A673 (cell line): ENCODE measurements at regions not wholly inside any gene's neighbourhood (a gene's known extent, or its start where the extent isn't known, plus 50 kb on each side); places are given as distances from the start of the nearest gene placed in this dataset.

Experiments used
- BruUV-seq: library from RNA; stranded (reverse); fragments of 400-500 nt; replicated peaks from 2 replicates; lab custom pipeline; 2021; lab: Mats Ljungman, UMichigan
- CTCF ChIA-PET: fragments of 300-600 bp; sonication (Branson Sonifier 250); formaldehyde crosslinking; loops from one replicate; lab custom pipeline; 2022; ENCODE audit warnings: antibody characterized with exemption; lab: Charles Lee
- POLR2A ChIA-PET: fragments of 300-600 bp; sonication (Branson Sonifier 250); formaldehyde crosslinking; loops from one replicate; lab custom pipeline; 2022; ENCODE audit warnings: antibody characterized with exemption; ENCODE audit not compliant: low non-redundant PET; lab: Charles Lee
- DNase-seq: peaks from one replicate; pipeline ENCODE4 v3.0.0-alpha.2; 2015; ENCODE audit warnings: low spot score
- H3K27ac ChIP-seq: fragments of 200-600 bp; sonication (generic); 2 replicates; pipeline ENCODE4 v1.5.1; 2016; ENCODE audit warnings: mixed run types, low read depth, mild to moderate bottlenecking, mixed read lengths, antibody characterized with exemption, low read length; ENCODE audit not compliant: poor library complexity, severe bottlenecking
- H3K27me3 ChIP-seq: fragments of 200-600 bp; sonication (generic); replicated peaks from 2 replicates; pipeline ENCODE4 v1.6.1; 2017; ENCODE audit warnings: mixed run types, low read depth, mild to moderate bottlenecking, mixed read lengths, antibody characterized with exemption, low read length; ENCODE audit not compliant: insufficient read depth, poor library complexity
- H3K36me3 ChIP-seq: fragments of 200-600 bp; sonication (generic); 2 replicates; pipeline ENCODE4 v1.6.1; 2016; ENCODE audit warnings: mixed run types, mild to moderate bottlenecking, mixed read lengths, antibody characterized with exemption, low read length; ENCODE audit not compliant: insufficient read depth, poor library complexity, severe bottlenecking
- H3K4me1 ChIP-seq: fragments of 200-600 bp; sonication (generic); 2 replicates; pipeline ENCODE4 v1.6.1; 2017; ENCODE audit warnings: mixed run types, mild to moderate bottlenecking, mixed read lengths, antibody characterized with exemption, low read length; ENCODE audit not compliant: insufficient read depth, poor library complexity, severe bottlenecking
- H3K4me3 ChIP-seq: fragments of 200-600 bp; sonication (generic); 2 replicates; pipeline ENCODE4 v1.5.1; 2016; ENCODE audit warnings: low read depth, mixed run types, mild to moderate bottlenecking, mixed read lengths, low read length; ENCODE audit not compliant: poor library complexity, severe bottlenecking
- H3K9me3 ChIP-seq: fragments of 200-600 bp; sonication (generic); 2 replicates; pipeline ENCODE4 v1.6.1; 2016; ENCODE audit warnings: mixed run types, low read depth, mild to moderate bottlenecking, mixed read lengths, antibody characterized with exemption, low read length; ENCODE audit not compliant: poor library complexity, severe bottlenecking
- EZH2 ChIP-seq: fragments of 200-600 bp; sonication (generic); IDR thresholded peaks from 2 replicates; pipeline ENCODE4 v1.6.1; 2017; ENCODE audit warnings: borderline replicate concordance, low read depth, mild to moderate bottlenecking, mixed read lengths, antibody characterized with exemption, low read length; ENCODE audit not compliant: poor library complexity, severe bottlenecking
- intact Hi-C: fragments of 100-400 bp; cut with micrococcal nuclease; formaldehyde crosslinking; loops from one replicate; pipeline ENCODE4 v1.10.0; 2022; ENCODE audit not compliant: unreplicated experiment
- TF ChIP-seq, protein P1 (sequence below): fragments of 300-800, 200-600 bp; sonication (generic); conservative IDR thresholded peaks from 2 replicates; pipeline ENCODE4 v1.5.1; 2017; ENCODE audit warnings: low read depth, mild to moderate bottlenecking, antibody characterized with exemption, low read length, moderate library complexity, mixed read lengths

DNA sequence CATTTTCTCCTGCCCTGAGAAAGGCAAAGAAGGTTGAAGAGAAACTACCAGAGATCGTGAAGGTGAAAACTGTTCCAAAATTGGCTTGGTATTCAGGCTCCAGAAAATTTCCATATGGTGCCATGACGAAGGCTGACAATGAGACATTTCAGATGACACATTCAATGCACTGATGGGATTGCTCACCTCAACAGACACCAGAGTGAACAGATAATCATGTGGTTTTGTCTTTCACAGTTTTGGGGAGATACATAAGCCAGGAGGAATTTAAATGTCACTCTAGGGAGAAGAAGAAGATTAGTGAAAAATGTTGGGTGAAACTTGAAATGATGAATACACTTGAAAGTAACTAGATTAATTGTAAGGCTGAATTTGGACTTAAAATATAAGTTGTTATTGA is 339.7 kb upstream of the EPHA3 start:
- no peak for TF ChIP-seq EZH2
- TF ChIP-seq, protein P1, sequence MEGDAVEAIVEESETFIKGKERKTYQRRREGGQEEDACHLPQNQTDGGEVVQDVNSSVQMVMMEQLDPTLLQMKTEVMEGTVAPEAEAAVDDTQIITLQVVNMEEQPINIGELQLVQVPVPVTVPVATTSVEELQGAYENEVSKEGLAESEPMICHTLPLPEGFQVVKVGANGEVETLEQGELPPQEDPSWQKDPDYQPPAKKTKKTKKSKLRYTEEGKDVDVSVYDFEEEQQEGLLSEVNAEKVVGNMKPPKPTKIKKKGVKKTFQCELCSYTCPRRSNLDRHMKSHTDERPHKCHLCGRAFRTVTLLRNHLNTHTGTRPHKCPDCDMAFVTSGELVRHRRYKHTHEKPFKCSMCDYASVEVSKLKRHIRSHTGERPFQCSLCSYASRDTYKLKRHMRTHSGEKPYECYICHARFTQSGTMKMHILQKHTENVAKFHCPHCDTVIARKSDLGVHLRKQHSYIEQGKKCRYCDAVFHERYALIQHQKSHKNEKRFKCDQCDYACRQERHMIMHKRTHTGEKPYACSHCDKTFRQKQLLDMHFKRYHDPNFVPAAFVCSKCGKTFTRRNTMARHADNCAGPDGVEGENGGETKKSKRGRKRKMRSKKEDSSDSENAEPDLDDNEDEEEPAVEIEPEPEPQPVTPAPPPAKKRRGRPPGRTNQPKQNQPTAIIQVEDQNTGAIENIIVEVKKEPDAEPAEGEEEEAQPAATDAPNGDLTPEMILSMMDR, result no peak
- Histone ChIP-seq H3K36me3 (no peaks in the 10 kb centered on the region), H3K4me3 (no peak overlapping the region), H3K27ac (no peak overlapping the region), H3K4me1 (no peaks in the 10 kb centered on the region), H3K9me3 (no peaks in the 10 kb centered on the region), H3K27me3 (no peaks in the 10 kb centered on the region)
- no peak for DNase-seq
- POLR2A ChIA-PET, result no interaction called here
- CTCF ChIA-PET, result no interaction called here
- no TSS peak for BruUV-seq
- intact Hi-C loops, result no loop called here

- Histone ChIP-seq H3K36me3 (no peaks in the 10 kb centered on the region), H3K9me3 (no peaks in the 10 kb centered on the region), H3K4me1 (no peaks in the 10 kb centered on the region), H3K27ac (no peak overlapping the region), H3K27me3 (no peaks in the 10 kb centered on the region), H3K4me3 (no peak overlapping the region)
- ChIA-PET CTCF (no interaction called here), POLR2A (no interaction called here)
- BruUV-seq, result no TSS peak
- no peak for TF ChIP-seq EZH2
- TF ChIP-seq, protein P1, result no peak
- intact Hi-C loops, result no loop called here
- DNase-seq, result peak; percentile 3
Measured at GRCh38 chr3:88773766-88774165, 333.7 kb upstream of the EPHA3 start.

DNA sequence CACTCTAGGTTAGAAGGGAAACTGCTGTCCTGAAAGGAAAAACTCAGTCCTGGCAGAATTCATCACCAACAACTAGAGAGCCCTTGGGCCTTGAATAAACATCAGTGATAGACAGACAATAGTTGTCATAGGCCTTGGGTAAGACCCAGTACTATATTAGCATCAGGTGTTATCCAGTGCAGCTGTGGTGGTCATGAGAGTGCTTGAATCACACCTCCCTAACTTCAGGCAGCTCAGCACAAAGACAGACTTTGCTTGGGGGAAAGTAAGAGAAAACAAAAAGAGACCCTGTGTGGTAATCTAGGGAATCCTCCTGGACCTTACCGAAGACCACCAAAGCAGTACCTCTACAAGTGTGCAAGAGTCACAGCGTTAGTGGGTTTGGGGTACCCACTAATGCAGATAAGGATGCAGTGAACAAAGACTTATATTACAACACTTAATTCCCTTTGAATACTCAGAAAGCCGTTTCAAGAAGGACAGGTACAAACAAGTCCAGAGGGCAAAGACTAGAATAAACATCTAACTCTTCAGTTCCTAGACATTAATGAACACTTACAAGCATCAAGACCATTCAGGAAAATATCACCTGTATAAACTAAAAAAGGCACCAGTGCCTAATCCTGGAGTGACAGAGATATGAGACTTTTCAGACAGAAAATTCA is 332.3 kb upstream of the EPHA3 start:
- Histone ChIP-seq H3K4me3 (no peak overlapping the region), H3K36me3 (no peaks in the 10 kb centered on the region), H3K4me1 (no peaks in the 10 kb centered on the region), H3K27me3 (no peaks in the 10 kb centered on the region), H3K9me3 (no peaks in the 10 kb centered on the region), H3K27ac (no peak overlapping the region)
- ChIA-PET POLR2A (no interaction called here), CTCF (no interaction called here)
- no TSS peak for BruUV-seq
- intact Hi-C loops, result no loop called here
- no peak for DNase-seq
- no peak for TF ChIP-seq EZH2
- TF ChIP-seq, protein P1, result no peak
